WI38 (cell line): ENCODE measurements at regions not wholly inside any gene's neighbourhood (a gene's known extent, or its start where the extent isn't known, plus 50 kb on each side); places are given as distances from the start of the nearest gene placed in this dataset.

Experiments used
- H3K4me3 ChIP-seq: 2 replicates; pipeline ENCODE4 v1.5.1; 2011; ENCODE audit warnings: low read depth, mild to moderate bottlenecking, control low read depth, low read length
- CTCF ChIP-seq: IDR thresholded peaks from 2 replicates; pipeline ENCODE4 v1.5.1; 2012; ENCODE audit warnings: low read depth, mild to moderate bottlenecking, control low read depth, low read length

DNA sequence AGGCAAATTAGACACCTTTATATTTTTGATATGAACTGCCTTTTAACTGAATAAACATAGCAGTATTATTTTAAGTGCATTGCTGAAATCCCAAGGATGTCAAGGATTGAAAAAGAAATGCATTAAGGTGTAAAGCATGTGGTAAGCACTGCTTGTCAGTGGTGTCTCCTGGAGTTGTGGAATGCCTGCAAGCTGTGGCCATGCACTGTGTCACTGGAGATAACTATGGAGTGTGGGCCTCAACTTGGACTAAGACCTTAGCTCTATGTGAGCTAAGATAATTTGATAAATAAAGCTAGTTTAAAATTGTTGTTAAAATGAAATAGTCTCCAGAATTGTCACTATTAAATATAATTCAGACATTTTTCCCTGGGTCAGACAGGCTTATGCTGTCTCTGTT lies 156.6 kb upstream of the OPRM1 start:
- no peak overlapping the region for H3K4me3 ChIP-seq

GRCh38 chr6:153873541-153873940 lies 165.5 kb upstream of the OPRM1 start:
- no peak overlapping the region for H3K4me3 ChIP-seq
- TF ChIP-seq CTCF = no peak

More for the DNA sequence above, 156.6 kb upstream of the OPRM1 start:
- TF ChIP-seq CTCF = no peak

DNA sequence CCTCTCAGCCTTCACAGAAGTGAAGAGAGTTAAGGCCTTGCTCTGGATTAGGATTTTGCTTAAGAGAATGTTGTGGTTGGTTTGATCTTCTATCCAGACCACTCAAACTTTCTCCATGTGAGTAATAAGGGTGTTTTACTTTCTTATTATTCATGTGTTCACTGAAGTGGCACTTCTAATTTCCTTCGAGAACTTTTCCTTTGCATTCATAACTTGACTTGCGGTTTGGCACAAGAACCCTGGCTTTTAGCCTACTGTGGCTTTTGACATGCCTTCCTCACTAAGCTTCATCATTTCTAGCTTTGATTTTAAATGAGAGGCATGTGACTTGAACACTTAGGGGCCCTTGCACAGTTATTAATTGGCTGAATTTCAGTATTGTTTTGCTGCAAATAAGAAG lies 166.1 kb upstream of the OPRM1 start:
- no peak overlapping the region for H3K4me3 ChIP-seq
- no peak for TF ChIP-seq CTCF

- TF ChIP-seq CTCF = no peak
- H3K4me3 ChIP-seq = no peak overlapping the region
Observed at GRCh38 chr6:153862927-153863326, 176.1 kb upstream of the OPRM1 start.

DNA sequence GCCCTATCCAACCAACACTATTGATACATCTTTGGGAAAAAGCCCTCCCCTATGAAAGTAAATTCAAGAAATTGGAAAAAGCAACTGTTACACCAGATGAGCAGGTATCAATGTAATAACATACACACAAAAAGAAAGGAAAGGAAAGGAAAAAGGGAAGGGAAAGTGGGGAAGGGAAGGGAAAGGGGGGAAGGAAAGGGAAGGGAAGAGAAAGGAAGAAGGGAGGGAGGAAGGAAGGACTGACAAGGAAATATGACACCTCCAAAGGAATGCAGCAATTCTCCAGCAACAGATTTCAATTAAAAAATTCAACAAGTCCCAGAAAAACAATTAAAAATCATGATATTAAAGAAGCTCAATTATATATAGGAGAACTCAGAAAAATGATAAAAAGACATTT lies 176.9 kb upstream of the OPRM1 start:
- no peak for TF ChIP-seq CTCF
- no peak overlapping the region for H3K4me3 ChIP-seq

GRCh38 chr6:153858529-153858928 lies 180.5 kb upstream of the OPRM1 start:
- no peak overlapping the region for H3K4me3 ChIP-seq
- no peak for TF ChIP-seq CTCF

DNA sequence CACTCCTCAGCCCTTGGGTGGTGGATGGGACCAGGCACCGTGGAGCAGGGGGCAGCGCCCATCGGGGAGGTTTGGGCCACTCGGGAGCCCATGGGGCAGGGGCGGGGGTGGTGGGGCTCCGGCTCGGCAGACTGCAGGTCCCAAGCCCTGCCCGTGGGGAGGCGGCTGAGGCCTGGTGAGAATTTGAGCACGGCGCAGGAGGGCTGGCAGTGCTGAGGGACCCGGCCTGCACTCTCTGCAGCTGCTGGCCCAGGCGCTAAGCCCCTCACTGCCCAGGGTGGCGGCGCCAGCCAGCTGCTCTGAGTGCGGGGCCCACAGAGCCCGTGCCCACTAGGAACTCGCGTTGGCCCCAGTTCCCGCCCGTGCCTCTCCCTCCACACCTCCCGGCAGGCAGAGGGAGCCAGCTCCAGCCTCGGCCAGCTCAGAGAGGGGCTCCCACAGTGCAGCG lies 182.1 kb upstream of the OPRM1 start:
- TF ChIP-seq CTCF = no peak
- no peak overlapping the region for H3K4me3 ChIP-seq
